ENCODE measurements at regions not wholly inside any gene's neighbourhood (a gene's known extent, or its start where the extent isn't known, plus 50 kb on each side); places are given as distances from the start of the nearest gene placed in this dataset.

DNA sequence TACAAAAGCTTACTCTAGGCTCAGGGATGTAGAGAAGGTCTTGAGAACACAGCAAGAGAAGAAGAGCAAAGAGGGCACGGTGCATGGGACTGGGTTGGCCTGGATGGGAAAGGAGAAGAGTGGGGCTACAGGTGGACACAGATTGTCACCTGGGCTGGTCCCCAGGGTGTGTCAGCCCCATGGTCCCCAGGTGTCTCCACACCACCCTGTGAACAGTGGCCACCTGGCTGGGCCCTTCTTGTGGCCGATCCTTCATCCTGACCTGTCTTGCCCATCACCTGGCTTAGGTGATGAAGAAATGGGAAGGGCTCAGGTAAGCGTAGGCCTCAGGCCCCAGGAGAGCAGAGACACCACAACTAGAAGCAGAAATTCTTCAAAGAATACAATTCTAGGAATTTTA, 188.9 kb downstream of the TENT4A start:
- no peak overlapping the region for H4K5ac ChIP-seq (ENCODE audit: insufficient read length, low read depth, low read length)
- H3K9me3 ChIP-seq (ENCODE audit: insufficient read depth in 2 of 2, low read depth in 1 of 2, low read length in 1 of 2): no peaks in the 10 kb centered on the region
- POLR2A ChIA-PET (ENCODE audit: partially characterized antibody): no interaction called here

More for the DNA sequence above, 188.9 kb downstream of the TENT4A start:
- Histone ChIP-seq H4K8ac (ENCODE audit: extremely low read depth, insufficient read depth, low read length) (no peak overlapping the region), H3K18ac (ENCODE audit: extremely low read depth, low read length) (no peak overlapping the region), H3K56ac (replicated peaks; ENCODE audit: insufficient read length, low read depth, low read length) (no peak overlapping the region), H2BK12ac (ENCODE audit: low read depth, low read length) (no peak overlapping the region), H3K4ac (replicated peaks; ENCODE audit: insufficient read length, low read depth, low read length) (no peak overlapping the region), H2AFZ (ENCODE audit: low read length) (no peak overlapping the region), H4K91ac (replicated peaks; ENCODE audit: insufficient read length, low read length) (no peak overlapping the region), H3K9ac (replicated peaks in 1 of 4; ENCODE audit: extremely low read depth in 1 of 4, low read depth in 3 of 4, low read length in 3 of 4) (no peak overlapping the region), H3K79me1 (ENCODE audit: low read depth, low read length) (no peaks in the 10 kb centered on the region), H2BK5ac (ENCODE audit: low read depth, low read length) (no peak overlapping the region), H2AK5ac (ENCODE audit: low read depth, low read length) (no peak overlapping the region), H3K4me2 (ENCODE audit: insufficient read depth in 1 of 2, low read depth in 2 of 2, low read length in 2 of 2) (no peak overlapping the region), H3K23ac (ENCODE audit: insufficient read length) (no peak overlapping the region), H4K20me1 (replicated peaks in 1 of 2; ENCODE audit: control insufficient read depth in 1 of 2, insufficient read depth in 2 of 2, low read length in 2 of 2) (no peaks in the 10 kb centered on the region), H3K4me3 (ENCODE audit: extremely low read depth in 1 of 4, insufficient read depth in 2 of 4, low read depth in 3 of 4, low read length in 4 of 4) (no peak overlapping the region), H3K4me1 (replicated peaks in 1 of 4; ENCODE audit: control insufficient read depth in 3 of 4, insufficient read depth in 4 of 4, low read length in 3 of 4) (0 out of 7 replicates have a peak, but pooled peaks cover 0 to under 1% (median 0%) of the 10 kb centered on the region in 4 experiments), H3K23me2 (ENCODE audit: low read depth, low read length) (no peaks in the 10 kb centered on the region), H3K36me3 (ENCODE audit: control insufficient read depth in 2 of 4, insufficient read depth in 4 of 4, low read length in 3 of 4) (no peaks in the 10 kb centered on the region), H3K14ac (ENCODE audit: insufficient read length) (no peak overlapping the region), H2BK20ac (ENCODE audit: low read length) (no peak overlapping the region), H2BK15ac (ENCODE audit: low read length) (no peak overlapping the region), H3K27ac (ENCODE audit: low read depth, low read length) (no peak overlapping the region), H3K79me2 (ENCODE audit: control insufficient read depth in 1 of 2, insufficient read depth in 2 of 2, low read length in 2 of 2) (no peaks in the 10 kb centered on the region), H2BK120ac (replicated peaks; ENCODE audit: low read depth, low read length) (no peak overlapping the region), H3K27me3 (replicated peaks in 1 of 4; ENCODE audit: control insufficient read depth in 3 of 4, extremely low read depth in 1 of 4, insufficient read depth in 3 of 4, low read length in 3 of 4) (no peaks in the 10 kb centered on the region)
- 85% methylated on average over 3 of the region's 3 CpGs; no CpG with 5 or more reads in 1 of the 2 experiments for WGBS, 2 experiments (ENCODE audit: extremely low coverage in 1 of 2, insufficient coverage in 1 of 2, insufficient read length in 1 of 2, insufficient replicate concordance in 2 of 2, low coverage in 1 of 2, low lambda C conversion rate in 2 of 2, missing lambda C conversion rate in 1 of 2)
- CTCF ChIA-PET (ENCODE audit: partially characterized antibody): no interaction called here
- TF ChIP-seq SUZ12 (IDR thresholded peaks at IDR 0.05; ENCODE audit: low read length) (no peak), CHD2 (IDR thresholded peaks at IDR 0.05; ENCODE audit: low read length) (no peak)
- TF ChIP-seq, protein P1, sequence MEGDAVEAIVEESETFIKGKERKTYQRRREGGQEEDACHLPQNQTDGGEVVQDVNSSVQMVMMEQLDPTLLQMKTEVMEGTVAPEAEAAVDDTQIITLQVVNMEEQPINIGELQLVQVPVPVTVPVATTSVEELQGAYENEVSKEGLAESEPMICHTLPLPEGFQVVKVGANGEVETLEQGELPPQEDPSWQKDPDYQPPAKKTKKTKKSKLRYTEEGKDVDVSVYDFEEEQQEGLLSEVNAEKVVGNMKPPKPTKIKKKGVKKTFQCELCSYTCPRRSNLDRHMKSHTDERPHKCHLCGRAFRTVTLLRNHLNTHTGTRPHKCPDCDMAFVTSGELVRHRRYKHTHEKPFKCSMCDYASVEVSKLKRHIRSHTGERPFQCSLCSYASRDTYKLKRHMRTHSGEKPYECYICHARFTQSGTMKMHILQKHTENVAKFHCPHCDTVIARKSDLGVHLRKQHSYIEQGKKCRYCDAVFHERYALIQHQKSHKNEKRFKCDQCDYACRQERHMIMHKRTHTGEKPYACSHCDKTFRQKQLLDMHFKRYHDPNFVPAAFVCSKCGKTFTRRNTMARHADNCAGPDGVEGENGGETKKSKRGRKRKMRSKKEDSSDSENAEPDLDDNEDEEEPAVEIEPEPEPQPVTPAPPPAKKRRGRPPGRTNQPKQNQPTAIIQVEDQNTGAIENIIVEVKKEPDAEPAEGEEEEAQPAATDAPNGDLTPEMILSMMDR (IDR thresholded peaks at IDR 0.05; ENCODE audit: control extremely low read depth in 1 of 3, insufficient read depth in 1 of 3, low read depth in 1 of 3, low read length in 3 of 3): no peak
- TF ChIP-seq, protein P2, sequence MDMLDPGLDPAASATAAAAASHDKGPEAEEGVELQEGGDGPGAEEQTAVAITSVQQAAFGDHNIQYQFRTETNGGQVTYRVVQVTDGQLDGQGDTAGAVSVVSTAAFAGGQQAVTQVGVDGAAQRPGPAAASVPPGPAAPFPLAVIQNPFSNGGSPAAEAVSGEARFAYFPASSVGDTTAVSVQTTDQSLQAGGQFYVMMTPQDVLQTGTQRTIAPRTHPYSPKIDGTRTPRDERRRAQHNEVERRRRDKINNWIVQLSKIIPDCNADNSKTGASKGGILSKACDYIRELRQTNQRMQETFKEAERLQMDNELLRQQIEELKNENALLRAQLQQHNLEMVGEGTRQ (IDR thresholded peaks at IDR 0.05; ENCODE audit: low read length): no peak
- DNase-seq (ENCODE audit: low read depth in 1 of 2, low spot score in 2 of 2): no peak
- FAIRE-seq: no peak

All from H1 (cell line).